Activated naive CD4-positive, alpha-beta T cell (primary cell): ENCODE measurements at regions not wholly inside any gene's neighbourhood (a gene's known extent, or its start where the extent isn't known, plus 50 kb on each side); places are given as distances from the start of the nearest gene placed in this dataset.

ENCODE experiments used
- DNase-seq, 4 experiments: peaks; one replicate each; lab custom pipeline; 2025; lab: John Stamatoyannopoulos, UW

DNA sequence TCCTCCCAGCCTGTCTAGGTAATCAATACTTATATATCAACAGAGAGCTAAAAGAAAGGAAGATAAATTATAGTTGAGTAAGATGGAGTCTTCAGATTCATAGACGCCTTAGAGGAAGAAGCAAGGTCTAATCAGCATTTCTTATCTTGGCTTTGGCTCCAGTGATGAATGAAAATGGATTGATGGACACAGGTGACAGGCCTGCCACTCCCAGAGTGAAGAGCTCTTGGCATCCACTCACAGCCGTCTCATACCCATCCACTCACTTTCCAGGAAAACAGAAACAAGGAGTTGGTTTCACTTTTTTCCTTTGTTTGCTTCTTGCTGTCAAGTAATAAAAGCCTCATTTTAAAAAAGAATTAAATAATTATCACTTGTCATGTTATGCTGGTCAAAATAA lies 168.2 kb downstream of the MFSD1 start:
- DNase-seq = no peak

DNA sequence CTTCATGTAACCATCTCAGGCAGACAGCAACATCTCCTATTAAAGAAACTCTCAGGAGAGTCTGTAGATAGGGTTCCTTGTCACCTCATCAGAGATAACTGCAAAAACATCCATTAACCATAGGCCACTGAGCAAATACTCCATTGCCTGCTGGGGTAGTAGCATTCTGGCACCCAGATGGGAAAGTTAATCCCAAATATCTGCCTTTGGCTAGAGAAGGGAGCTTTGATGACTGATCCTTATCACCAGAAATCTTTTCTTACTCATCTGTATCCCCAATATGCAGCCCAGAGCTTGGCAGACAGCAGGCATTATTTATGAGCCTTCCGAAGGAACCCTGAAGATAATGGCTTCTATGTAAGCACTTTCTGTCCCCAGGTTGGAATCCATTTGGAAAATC lies 173.1 kb downstream of the MFSD1 start:
- DNase-seq = no peak

DNA sequence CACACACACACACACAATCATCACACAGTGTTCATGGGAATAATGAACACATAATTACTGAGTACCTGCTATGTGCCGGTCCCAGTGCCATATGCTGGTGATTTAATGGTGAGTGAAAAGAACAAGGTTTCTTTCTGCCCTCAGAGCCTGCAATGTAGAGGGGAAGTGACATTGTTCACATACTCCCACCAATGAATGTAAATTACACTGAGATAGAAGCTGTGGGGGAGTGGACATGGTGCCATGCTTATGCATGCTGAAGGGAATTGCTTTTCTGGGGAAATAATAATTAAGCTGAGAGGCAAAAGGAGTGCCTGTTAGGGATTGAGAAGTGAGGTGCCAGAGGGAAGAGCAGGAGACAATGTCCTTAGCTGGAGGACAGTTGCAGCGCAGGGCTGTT lies 175.1 kb downstream of the MFSD1 start:
- no peak for DNase-seq

DNA sequence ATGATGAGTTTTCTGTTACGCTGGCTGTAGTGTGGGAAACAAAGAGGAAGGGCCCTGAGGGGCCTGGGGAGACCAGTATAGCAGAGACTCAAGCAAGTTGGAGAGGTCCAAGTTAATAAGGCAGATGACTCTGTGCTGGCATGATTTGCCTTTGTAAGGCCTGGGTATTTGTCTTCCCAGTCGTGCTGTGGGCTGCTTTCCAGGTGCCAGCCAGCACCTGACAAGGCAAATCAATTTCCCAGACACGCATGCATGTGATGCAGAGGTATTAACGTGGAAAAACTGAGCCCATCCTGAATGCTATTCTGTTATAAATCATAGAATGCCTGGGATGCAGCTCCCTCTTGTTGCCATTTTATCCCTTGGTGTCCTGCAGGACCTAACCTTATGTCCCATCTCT lies 175.6 kb downstream of the MFSD1 start:
- no peak for DNase-seq

DNA sequence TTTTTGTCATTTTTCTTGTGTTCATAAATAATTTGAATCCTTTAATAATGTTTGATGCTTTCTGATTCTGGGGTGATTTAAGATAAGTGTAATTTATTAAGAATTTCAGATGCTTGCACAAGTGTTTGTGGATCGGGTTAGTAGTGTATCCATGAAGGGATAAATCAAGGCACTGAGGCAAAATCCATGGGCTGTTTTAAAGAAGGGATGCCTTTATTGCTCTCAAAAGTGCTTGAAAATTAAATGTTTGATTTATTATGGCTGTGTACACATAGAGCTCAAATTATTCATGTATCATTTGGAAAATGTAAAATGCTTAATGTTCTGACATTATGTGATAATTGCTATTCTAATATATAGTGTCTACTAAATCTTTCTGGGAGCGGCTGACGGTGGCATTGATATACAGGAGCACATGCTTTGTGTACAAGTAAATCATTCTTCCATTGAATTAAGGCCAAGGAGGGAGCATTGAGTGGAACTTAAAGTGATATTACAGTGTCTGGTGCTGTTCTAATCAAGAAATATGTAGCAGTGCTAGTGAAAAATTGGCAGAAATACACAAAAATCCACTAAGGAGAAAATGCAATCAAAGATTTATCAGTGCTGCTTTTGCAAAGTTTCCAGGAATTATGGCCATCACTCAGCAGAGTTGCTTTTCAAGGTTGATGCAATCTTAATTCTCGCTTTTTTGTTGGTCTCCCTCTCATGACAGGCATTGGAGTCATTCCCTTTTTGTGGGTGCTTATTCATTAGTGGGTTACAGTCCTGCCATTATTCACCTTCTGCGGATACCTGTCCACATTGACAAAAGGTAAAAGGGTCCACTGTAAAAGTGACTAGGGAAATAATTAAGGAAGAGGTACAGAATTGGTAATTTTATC lies 181.6 kb downstream of the MFSD1 start:
- no peak for DNase-seq

DNA sequence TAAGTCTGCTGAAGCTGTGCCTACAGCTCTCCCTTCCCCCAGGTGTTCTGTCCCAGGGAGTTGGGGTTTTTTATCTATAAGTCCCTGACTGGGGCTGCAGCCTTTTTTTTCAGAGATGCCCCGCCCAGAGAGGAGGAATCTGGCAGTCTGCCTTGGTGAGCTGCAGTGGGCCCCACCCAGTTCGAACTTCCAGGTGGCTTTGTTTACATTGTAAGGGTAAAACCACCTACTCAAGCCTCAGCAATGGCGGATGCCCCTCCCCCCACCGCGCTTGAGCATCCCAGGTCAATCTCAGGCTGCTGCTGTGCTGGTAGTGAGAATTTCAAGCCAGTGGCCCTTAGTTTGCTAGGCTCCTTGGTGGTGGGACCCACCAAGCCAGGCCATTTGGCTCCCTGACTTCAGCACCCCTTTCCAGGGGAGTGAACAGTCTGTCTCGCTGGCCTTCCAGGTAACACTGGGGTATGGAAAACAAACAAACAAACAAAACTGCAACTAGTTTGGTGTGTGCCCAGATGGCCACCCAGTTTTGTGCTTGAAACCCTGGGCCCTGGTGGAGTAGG lies 189.4 kb downstream of the MFSD1 start:
- no peak for DNase-seq

DNA sequence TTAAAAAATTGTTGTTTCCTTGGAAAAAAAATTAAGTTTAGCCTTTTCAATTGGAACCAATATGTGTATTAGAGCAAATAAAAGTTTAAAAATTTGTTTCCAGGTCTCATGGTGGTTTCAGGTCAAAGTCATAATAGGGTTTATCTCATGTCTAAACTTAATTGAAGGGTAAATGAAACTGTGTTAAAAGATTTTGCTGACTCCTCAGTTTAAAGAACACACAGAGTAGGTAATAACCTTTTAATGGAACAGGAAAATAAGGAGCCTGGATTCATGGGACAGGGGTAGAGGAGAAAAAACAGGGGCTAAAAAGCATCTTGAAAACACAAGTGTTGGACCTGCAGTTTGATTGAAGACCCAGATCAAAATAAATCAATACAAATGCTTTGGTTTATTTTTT lies 190.6 kb downstream of the MFSD1 start:
- DNase-seq = no peak

DNA sequence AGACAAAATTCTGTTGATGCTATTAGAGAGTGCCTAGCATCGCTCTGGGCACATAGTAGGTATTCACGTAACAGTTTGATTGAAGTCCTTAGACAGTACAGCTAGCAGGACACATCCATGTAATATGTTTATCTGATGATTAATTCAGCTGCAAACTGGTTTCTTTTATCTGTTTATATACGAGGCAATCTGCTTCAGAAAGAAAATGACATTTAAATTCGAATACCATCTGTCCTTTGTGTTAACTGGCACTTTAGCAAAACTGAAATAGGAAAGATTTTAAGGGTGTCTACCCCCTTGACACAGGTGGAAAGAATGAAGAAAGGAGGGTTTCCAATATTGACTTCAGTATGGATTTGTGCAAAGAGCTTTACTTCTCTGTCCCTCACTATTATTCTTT lies 192.5 kb downstream of the MFSD1 start:
- DNase-seq = no peak

DNA sequence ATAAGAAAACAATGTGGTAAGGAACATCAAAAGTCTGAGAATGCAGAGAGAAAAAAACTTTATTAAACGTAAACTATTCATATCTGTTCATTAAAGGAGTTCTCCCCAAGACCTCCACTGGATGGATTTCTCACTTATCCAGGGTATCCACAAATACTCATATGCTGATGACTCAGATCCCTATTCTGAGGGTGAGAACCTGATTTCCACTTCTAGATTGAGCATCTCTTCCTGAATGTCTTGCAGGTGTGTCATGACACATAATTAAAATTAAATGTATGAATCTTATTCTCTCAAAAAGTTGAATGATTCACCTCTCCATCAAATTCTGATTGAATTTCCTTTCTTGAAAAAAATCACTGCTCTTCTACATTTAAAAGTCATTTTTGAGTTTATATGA lies 199.9 kb downstream of the MFSD1 start:
- DNase-seq = no peak

DNA sequence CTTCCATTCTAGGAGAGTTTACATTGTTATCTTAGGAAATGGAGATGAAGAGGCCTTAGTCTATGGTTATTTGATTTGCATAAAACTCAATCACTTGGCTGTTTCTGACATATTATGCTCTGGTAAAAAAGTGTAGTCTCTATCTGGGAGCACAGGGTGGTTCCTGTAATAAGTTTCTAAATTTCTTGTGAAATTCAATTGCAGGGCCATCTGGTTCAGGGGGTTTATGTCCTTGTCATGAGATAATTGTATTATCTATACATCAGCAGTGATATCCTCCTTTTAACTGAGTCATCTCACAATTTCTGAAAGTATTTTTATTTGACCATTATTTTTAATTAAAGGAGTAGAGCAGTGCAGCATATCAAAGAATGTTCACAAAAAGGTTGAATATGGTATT lies 203.3 kb downstream of the MFSD1 start:
- no peak for DNase-seq

DNA sequence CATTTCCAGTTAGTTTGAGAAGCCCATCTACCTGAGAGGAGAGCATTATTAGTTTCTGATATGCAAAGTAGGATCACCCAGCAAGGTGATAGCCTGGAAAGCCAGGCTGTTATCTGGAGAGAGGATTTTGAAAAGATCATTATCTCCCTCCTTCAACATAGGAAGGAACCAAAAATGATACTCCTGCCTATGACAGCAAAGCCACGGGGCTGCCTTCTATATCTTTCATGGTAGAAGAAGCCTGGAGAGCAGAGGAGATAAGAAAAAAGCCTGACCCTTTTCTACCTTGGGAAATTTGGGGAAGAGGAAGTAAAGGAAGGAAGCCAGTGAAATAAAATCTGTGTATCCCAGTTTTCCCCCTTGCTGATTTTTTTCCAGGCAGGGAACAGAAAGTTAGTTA lies 205.5 kb downstream of the MFSD1 start:
- DNase-seq = no peak

DNA sequence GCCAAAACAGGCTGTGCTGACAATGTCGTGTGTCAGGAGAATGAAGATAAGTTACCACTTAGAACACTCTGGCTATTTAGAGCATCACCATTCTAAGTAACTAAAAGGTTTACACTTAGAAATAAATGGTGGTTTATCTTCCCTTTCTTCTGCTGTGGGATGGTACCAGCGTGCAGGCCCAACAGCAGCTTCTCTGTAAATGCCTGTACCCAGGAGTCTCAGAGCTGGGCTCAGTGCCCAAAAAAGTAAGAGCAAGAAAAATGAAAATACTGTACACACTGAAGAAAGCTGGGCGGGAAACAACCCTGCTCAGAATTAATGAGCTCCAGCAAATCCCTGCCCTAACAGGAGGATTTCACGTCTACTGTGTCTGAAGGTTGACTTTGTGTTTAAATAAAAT lies 206.5 kb downstream of the MFSD1 start:
- DNase-seq = no peak

DNA sequence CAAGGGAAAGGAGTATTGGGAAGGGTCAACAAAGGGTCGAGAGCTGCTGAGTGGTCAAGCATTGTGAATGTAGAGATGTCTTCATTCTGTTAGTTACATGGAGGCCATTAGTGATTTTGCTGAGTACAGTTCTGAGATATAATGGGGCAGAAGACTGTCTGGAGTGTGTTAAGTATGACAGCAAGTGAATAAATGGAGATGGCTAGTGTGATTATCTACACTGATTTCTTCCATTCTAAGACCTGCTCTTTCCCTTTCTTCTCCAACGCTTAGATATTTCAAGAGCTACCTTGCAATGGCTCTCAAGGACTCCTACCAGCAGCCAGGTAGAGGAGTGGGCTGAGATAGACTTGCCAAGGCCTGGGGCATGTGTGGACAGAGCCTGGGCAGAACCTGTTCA lies 216.5 kb downstream of the MFSD1 start:
- DNase-seq = no peak

DNA sequence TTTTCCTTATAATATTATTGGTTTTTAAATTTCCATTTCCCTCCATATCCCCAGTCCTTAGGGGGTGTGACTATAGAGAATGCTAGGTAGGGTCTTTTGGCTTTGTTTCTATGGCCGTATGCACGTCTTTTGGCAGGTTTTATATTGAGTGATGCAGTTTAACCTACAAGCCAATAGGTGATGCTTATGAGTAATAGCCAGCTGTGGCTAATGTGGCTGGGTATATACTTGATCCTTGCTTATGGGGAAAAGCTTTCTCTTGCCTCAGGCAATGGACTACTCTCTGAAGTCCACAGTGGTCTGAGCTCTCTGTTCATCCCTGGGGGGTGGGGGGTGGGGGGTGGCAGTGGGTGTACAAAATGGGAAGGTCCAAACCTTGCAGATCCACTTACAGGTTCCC lies 223.9 kb downstream of the MFSD1 start:
- no peak for DNase-seq

DNA sequence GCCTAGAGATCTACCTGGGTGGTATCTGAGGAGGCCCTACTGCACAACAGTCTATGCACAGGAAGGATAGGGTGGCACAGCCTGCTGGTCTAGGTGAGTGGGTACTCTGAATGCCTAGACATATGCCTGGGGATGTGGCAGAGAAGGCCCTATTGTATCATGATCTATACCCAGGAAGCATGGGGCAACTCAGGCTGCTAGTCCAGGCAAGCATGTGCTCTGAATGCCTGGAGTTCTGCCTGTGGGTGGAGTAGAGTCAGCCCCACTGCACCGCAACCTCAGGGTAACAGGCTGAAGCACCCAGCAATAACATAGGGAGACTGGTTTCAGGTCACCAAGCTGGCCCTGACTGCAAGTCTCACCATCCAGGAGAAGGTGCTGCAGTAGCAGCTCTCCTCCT lies 224.7 kb downstream of the MFSD1 start:
- no peak for DNase-seq

DNA sequence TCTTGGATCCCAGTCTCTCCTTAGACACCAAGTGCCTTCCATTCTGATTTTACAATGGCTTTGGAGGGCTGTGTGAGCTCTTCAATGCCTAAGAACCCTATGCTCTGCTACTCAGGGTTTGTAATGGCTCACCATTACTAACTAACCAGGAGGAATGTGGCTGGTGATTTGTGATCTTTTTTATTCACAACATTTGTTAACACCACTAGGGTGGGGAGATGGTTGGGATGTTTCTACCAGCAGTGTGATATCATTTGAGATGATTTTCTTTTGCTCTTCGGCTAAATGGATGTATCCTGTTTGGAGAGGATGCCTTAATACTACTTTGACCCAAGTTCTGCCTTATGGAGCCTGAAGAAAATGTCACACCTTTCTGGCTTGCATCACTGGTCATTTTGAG lies 226.9 kb downstream of the MFSD1 start:
- DNase-seq = no peak

DNA sequence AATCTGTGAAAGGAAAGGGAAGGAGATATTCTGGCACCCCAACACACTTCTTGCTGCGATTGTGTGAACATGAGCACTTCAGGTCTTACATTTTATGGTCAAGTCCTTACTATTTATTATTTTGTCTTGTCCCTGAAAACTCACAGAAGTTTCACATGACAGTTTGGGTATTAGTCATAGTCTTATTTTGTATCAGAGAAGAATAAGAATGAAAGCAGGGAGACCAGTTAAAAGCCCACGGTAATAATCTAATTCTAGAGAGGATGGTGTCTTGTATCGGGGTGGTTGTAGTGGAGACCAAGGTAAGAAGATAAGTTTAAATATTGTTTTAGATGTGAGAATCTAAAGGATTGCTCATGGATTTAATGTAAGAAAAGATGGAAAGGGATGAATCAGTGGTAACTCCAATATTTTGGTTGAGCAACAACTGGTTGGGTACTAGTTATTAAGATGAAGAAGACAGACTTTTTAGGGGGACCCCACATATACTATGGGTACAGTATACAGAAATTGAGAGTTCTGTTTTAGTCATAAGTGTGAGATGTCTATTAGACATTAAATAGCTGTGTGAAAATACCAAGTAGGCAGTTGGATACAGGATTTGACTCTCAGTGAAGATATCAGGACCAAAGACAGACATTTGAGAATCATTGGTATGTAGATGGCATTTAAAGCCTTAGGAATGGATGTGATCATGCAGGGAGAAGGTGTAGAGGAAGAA lies 227.6 kb downstream of the MFSD1 start:
- no peak for DNase-seq

DNA sequence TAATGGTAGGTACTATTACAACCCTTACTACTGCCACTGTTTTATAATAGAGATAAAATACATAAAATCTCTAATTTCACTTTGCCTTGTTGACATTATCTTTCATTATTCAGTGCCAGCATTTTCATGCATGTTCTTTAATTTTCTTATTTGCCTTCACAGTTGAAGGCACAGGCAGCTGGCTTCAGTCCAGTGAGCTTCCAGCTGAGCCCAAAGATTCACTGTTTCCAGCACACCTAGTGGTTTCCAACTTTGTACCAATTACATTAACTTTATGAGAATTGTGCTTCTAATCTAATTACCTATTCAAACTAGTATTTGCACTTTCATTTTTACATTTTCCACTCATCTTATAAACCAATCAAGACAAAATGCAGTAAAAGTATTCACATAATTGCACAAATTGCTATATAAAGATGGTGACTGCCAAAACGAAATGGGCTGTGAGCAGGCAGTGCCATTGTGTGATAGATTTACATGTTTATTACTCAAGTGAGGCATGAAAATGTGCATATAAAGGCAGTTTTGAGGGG lies 228.3 kb downstream of the MFSD1 start:
- DNase-seq = no peak

DNA sequence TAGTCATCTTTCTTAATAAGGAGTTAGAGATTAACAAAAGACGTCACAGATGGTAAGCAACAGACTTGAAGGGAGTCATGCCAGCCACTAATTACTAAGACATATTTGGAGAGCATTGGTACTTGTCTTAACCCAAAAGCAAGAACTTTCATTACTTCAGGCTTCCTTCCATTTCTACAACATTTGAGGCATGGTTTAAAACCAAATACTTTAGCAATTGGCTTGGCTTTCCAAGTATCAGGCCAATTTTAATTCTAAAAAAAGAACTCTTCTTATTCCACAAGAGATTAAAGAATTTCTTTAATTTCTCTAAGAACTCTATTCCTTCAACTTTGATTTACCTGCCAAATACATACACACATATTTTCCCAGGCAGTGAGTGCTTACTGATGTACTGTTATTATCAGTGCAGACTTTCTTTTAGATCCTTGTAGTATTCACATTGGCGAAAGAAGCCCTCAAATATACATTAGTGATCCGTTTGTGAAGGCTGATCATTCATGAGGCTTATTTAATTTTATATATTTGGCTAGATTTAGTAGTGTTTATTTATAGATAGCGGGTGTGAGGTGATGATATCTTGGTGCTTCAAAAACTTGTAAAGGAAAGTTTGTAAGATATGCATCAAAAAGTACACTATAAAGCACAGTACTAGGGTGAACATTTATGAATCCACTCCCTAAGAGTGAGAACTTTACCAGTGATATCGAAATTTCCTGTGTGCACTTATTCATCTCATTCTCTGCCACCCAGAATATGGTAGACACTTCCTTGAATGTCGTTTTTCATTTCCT lies 229.2 kb downstream of the MFSD1 start:
- DNase-seq = no peak

DNA sequence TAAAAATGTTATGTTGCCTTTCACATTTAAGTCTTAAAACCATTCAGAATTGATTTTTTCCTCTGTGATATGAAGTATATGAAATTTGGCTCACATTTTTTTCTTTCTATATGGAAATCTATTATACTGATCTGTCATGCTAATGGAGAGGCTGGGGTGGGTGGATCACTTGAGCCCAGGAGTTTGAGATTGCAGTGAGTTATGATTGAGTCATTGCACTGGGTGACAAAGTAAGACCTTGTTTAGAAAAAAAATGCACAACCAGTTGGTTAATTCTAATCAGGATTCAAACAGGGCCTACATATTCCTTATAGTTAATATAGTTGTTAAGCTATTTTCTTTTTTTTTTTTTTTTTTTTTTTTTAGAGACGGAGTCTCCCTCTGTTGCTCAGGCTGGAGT lies 230.5 kb downstream of the MFSD1 start:
- no peak for DNase-seq

DNA sequence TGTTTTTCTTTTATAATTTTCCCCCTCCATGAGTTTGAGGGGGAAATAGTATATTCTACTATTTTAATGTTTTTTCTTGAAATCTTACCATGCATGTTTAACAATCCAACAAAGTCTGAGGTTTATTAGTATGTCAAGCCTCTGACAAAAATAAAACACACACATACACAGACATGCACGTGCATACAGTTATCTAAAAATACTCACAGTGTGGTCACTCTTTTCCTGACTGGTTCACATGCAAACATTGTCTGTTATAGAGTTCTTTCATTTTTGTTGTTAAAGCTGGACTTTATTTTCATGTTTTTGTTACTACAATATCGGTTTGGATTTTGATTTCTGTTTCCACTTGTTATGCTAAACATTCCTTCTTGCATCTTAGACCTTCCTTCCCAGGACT lies 236.6 kb downstream of the MFSD1 start:
- DNase-seq = no peak

DNA sequence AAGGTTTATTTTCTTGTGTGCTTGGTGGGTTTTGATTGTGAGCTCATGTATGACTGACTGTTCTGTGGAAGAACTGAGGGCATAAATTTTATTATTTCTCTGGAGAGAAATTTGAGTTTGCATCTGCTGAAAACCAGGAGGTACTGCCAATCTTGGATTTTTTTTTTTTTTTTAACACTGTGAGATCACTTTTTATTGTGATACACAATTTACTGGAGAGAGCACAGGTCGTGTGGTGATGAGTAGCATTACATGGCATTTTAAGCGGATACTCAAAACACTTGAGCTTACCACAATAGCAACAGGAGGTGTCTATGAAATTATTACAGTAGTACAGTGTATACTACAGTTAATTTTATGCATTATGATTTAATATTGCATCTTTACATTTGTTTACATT lies 237.4 kb downstream of the MFSD1 start:
- DNase-seq = no peak
